Trophoblast cell (in vitro differentiated cells and primary cell): ENCODE measurements at regions not wholly inside any gene's neighbourhood (a gene's known extent, or its start where the extent isn't known, plus 50 kb on each side); places are given as distances from the start of the nearest gene placed in this dataset.

ENCODE experiments used
- DNase-seq, 2 donors: peaks; one replicate each; pipeline ENCODE4 v3.0.0-alpha.2; 2016
- H2AFZ ChIP-seq: 2 replicates; pipeline ENCODE4 v1.6.1; 2013; ENCODE audit warnings: low read length, moderate library complexity, mild to moderate bottlenecking; ENCODE audit not compliant: insufficient read depth, poor library complexity
- H2AK5ac ChIP-seq: 2 replicates; pipeline ENCODE4 v1.6.1; 2013; ENCODE audit warnings: mild to moderate bottlenecking, low read length
- H2BK120ac ChIP-seq: 2 replicates; pipeline ENCODE4 v1.6.1; 2013; ENCODE audit warnings: low read length, mild to moderate bottlenecking, moderate library complexity; ENCODE audit not compliant: insufficient read depth, poor library complexity
- H2BK12ac ChIP-seq: 2 replicates; pipeline ENCODE4 v1.6.1; 2013; ENCODE audit warnings: mild to moderate bottlenecking, low read length, moderate library complexity
- H2BK5ac ChIP-seq: 2 replicates; pipeline ENCODE4 v1.6.1; 2013; ENCODE audit warnings: low read length, low read depth, moderate library complexity, mild to moderate bottlenecking; ENCODE audit not compliant: poor library complexity
- H3K14ac ChIP-seq: 2 replicates; pipeline ENCODE4 v1.6.1; 2013; ENCODE audit warnings: mild to moderate bottlenecking, low read length
- H3K18ac ChIP-seq: 2 replicates; pipeline ENCODE4 v1.6.1; 2013; ENCODE audit warnings: mild to moderate bottlenecking, low read length
- H3K23ac ChIP-seq: 2 replicates; pipeline ENCODE4 v1.6.1; 2013; ENCODE audit warnings: low read length
- H3K27ac ChIP-seq: 2 replicates; pipeline ENCODE4 v1.5.1; 2013; ENCODE audit warnings: low read depth, mild to moderate bottlenecking, inconsistent platforms, low read length, moderate library complexity
- H3K27me3 ChIP-seq: 2 replicates; pipeline ENCODE4 v1.6.1; 2013; ENCODE audit warnings: inconsistent platforms, mild to moderate bottlenecking, low read length, moderate library complexity; ENCODE audit not compliant: insufficient read depth
- H3K36me3 ChIP-seq, 2 experiments: 1 replicate in 1 of 2; 2 replicates in 1 of 2; pipeline ENCODE4 v1.6.1; 2013; ENCODE audit warnings: low read length in 2 of 2, mild to moderate bottlenecking in 2 of 2, moderate library complexity in 1 of 2; ENCODE audit not compliant: insufficient read depth in 2 of 2, control insufficient read depth in 1 of 2
- H3K4ac ChIP-seq: 2 replicates; pipeline ENCODE4 v1.6.1; 2013; ENCODE audit warnings: low read depth, mild to moderate bottlenecking, low read length, moderate library complexity
- H3K4me1 ChIP-seq, 2 experiments: 1 replicate in 1 of 2; 2 replicates in 1 of 2; pipeline ENCODE4 v1.6.1; 2013; ENCODE audit warnings: low read length in 2 of 2, mild to moderate bottlenecking in 2 of 2, moderate library complexity in 1 of 2; ENCODE audit not compliant: insufficient read depth in 2 of 2, control insufficient read depth in 1 of 2
- H3K4me2 ChIP-seq: 2 replicates; pipeline ENCODE4 v1.6.1; 2013; ENCODE audit warnings: inconsistent platforms, mild to moderate bottlenecking, low read length, moderate library complexity
- H3K4me3 ChIP-seq: 2 replicates; pipeline ENCODE4 v1.5.1; 2013; ENCODE audit warnings: mild to moderate bottlenecking, low read depth, low read length, inconsistent platforms
- H3K79me1 ChIP-seq: one replicate; pipeline ENCODE4 v1.6.1; 2013; ENCODE audit warnings: low read length
- H3K79me2 ChIP-seq: 2 replicates; pipeline ENCODE4 v1.6.1; 2013; ENCODE audit warnings: low read length, mild to moderate bottlenecking; ENCODE audit not compliant: control insufficient read depth, insufficient read depth, poor library complexity
- H3K9ac ChIP-seq: 2 replicates; pipeline ENCODE4 v1.6.1; 2013; ENCODE audit warnings: mild to moderate bottlenecking, low read length
- H3K9me3 ChIP-seq: 2 replicates; pipeline ENCODE4 v1.6.1; 2013; ENCODE audit warnings: low read depth, mild to moderate bottlenecking, control low read depth, inconsistent platforms, low read length; ENCODE audit not compliant: insufficient read depth
- H4K12ac ChIP-seq: 2 replicates; pipeline ENCODE4 v1.6.1; 2013; ENCODE audit warnings: low read depth, mild to moderate bottlenecking, low read length, moderate library complexity
- H4K8ac ChIP-seq: 2 replicates; pipeline ENCODE4 v1.6.1; 2013; ENCODE audit warnings: low read depth, mild to moderate bottlenecking, low read length, moderate library complexity
- H4K91ac ChIP-seq: one replicate; pipeline ENCODE4 v1.6.1; 2013; ENCODE audit warnings: low read depth, mild to moderate bottlenecking, low read length, moderate library complexity
- WGBS: extraction: QIAGEN DNeasy Blood & Tissue Kit; methylation state at CpG from one replicate; pipeline ENCODE4 v1.1.7; 2013; ENCODE audit warnings: missing lambda C conversion rate; ENCODE audit not compliant: insufficient read length, insufficient coverage; ENCODE audit errors: extremely low coverage; 5-methylcytosine and 5-hydroxymethylcytosine counted together

DNA sequence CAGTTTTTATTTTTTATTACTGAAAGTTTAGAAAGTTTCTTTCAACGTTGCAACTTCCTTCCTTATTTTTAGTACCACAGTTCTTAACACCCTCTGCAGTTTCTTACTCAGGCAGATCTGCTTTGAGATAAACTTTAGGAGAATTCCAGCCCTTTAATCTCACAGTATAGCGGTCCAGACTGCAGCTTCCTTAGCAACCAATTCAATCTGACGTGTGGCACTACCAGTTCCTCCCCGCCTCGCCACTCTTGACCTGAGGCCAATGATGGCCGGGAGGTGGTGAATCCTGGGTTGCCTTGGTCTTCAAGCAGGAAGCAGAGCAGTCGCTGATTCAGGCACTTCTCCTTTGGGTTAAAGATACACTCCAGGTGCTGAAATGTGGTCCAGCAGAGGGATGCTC lies 334.3 kb upstream of the TRPC7 start:
- H3K4me3 ChIP-seq: no peak overlapping the region
- no peaks in the 10 kb centered on the region for H3K79me1 ChIP-seq

DNA sequence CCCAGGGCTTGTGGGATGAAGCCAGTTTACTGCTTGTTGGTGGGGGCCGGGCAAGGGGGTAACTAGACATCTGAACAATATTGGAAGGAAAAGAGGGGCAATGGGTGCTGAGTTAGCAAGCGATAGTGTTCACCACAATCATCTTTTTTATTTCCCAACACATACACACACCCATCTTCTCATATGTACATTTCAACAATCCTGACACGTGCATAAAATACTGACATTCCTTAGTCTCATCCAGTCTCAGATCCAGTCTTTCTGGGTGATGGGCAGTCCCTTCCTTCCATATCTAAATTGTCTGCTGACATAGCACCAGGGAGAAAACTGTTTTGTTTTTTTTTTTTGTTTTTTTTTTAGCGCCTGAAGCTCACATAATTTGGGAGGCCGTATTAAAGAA lies 333.6 kb upstream of the TRPC7 start:
- Histone ChIP-seq H3K79me2 (no peaks in the 10 kb centered on the region), H4K91ac (no peak overlapping the region), H3K9me3 (no peaks in the 10 kb centered on the region), H3K9ac (no peak overlapping the region), H4K12ac (no peak overlapping the region), H3K27me3 (no peaks in the 10 kb centered on the region), H3K4me2 (no peak overlapping the region), H3K79me1 (no peaks in the 10 kb centered on the region), H4K8ac (no peak overlapping the region), H2BK5ac (no peak overlapping the region), H2AK5ac (no peak overlapping the region), H2BK12ac (no peak overlapping the region), H2BK120ac (no peak overlapping the region), H3K4me1 (no peaks in the 10 kb centered on the region), H3K18ac (no peak overlapping the region), H3K36me3 (no peaks in the 10 kb centered on the region), H3K4me3 (no peak overlapping the region), H2AFZ (no peak overlapping the region), H3K4ac (no peak overlapping the region), H3K27ac (no peak overlapping the region), H3K14ac (no peak overlapping the region), H3K23ac (no peak overlapping the region)
- WGBS: 100% methylated on average over 1 of the region's 5 CpGs
- no peak for DNase-seq

More for the DNA sequence above, 334.3 kb upstream of the TRPC7 start:
- Histone ChIP-seq H3K27ac (no peak overlapping the region), H2AFZ (no peak overlapping the region), H2AK5ac (no peak overlapping the region), H3K4me2 (no peak overlapping the region), H3K9me3 (no peaks in the 10 kb centered on the region), H4K12ac (no peak overlapping the region), H4K91ac (no peak overlapping the region), H2BK12ac (no peak overlapping the region), H3K14ac (no peak overlapping the region), H4K8ac (no peak overlapping the region), H3K79me2 (no peaks in the 10 kb centered on the region), H3K9ac (no peak overlapping the region), H3K23ac (no peak overlapping the region), H2BK120ac (no peak overlapping the region), H3K4ac (no peak overlapping the region), H2BK5ac (no peak overlapping the region), H3K18ac (no peak overlapping the region), H3K27me3 (no peaks in the 10 kb centered on the region), H3K36me3 (no peaks in the 10 kb centered on the region), H3K4me1 (no peaks in the 10 kb centered on the region)
- DNase-seq: no peak
- no CpG with 5 or more reads among the region's 7 CpGs for WGBS

DNA sequence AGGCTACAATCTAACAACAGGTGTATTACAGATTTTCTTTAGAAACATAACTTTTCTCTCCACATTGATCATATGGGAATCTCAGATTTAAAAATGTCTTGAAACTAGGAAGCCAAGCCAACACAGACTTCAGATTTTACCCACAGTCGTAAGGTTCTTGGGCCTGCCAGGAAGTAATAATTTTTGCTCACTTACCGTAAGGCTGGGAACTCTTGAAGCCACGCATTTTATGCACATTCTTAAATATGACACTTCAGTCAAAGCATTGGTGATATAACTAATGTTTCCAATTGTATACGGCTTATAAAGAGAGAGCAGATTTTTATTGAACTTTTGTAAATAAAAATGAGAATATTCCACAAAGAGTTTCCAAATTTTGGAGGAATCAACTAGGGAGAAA lies 328.9 kb upstream of the TRPC7 start:
- no peaks in the 10 kb centered on the region for H3K79me1 ChIP-seq
- no peak overlapping the region for H3K23ac ChIP-seq
- H3K18ac ChIP-seq: no peak overlapping the region
- H3K4me2 ChIP-seq: no peak overlapping the region
- DNase-seq: no peak
- H4K12ac ChIP-seq: no peak overlapping the region
- H2BK12ac ChIP-seq: no peak overlapping the region
- H3K36me3 ChIP-seq: no peaks in the 10 kb centered on the region
- no peak overlapping the region for H2AK5ac ChIP-seq
- no peak overlapping the region for H2AFZ ChIP-seq
- no peaks in the 10 kb centered on the region for H3K79me2 ChIP-seq
- H3K14ac ChIP-seq: no peak overlapping the region
- no peaks in the 10 kb centered on the region for H3K4me1 ChIP-seq
- H3K4me3 ChIP-seq: no peak overlapping the region
- H2BK5ac ChIP-seq: no peak overlapping the region
- no peaks in the 10 kb centered on the region for H3K9me3 ChIP-seq
- no peaks in the 10 kb centered on the region for H3K27me3 ChIP-seq
- no peak overlapping the region for H3K27ac ChIP-seq
- H2BK120ac ChIP-seq: no peak overlapping the region
- H3K9ac ChIP-seq: no peak overlapping the region
- no CpG with 5 or more reads among the region's 4 CpGs for WGBS
- no peak overlapping the region for H3K4ac ChIP-seq
- no peak overlapping the region for H4K91ac ChIP-seq
- H4K8ac ChIP-seq: no peak overlapping the region

DNA sequence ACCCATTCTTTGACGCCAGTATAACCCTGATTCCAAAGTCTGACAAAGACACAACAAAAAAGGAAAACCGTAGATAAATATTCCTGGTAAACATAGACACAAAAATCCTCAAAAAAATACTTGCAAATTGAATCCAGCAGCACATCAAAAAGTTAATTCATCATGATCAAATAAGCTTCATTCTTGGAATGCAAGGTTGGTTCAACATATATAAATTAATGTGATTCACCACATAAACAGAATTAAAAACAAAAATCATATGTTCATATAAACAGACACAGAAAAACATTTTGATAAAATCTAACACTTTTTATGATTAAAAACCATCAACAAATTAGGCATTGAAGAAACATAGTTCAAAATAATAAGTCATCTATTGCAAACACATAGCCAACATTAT lies 324.2 kb upstream of the TRPC7 start:
- Histone ChIP-seq H2BK120ac (no peak overlapping the region), H3K4ac (no peak overlapping the region), H3K14ac (no peak overlapping the region), H2AK5ac (no peak overlapping the region), H3K27ac (no peak overlapping the region), H3K23ac (no peak overlapping the region), H2AFZ (no peak overlapping the region), H3K4me3 (no peak overlapping the region), H3K27me3 (no peaks in the 10 kb centered on the region), H4K91ac (no peak overlapping the region), H3K4me1 (peaks cover 4 to 8% of the 10 kb centered on the region in 2 experiments), H2BK5ac (no peak overlapping the region), H2BK12ac (no peak overlapping the region), H3K79me1 (peaks cover 3% of the 10 kb centered on the region), H3K36me3 (no peaks in the 10 kb centered on the region), H3K79me2 (no peaks in the 10 kb centered on the region), H3K9me3 (no peaks in the 10 kb centered on the region), H3K18ac (no peak overlapping the region), H4K12ac (no peak overlapping the region), H3K4me2 (no peak overlapping the region), H3K9ac (no peak overlapping the region), H4K8ac (no peak overlapping the region)
- no CpG with 5 or more reads among the region's 2 CpGs for WGBS
- DNase-seq: no peak
